Neural crest cell (in vitro differentiated cells): ENCODE measurements at regions not wholly inside any gene's neighbourhood (a gene's known extent, or its start where the extent isn't known, plus 50 kb on each side); places are given as distances from the start of the nearest gene placed in this dataset.

Experiments used
- DNase-seq: peaks from one replicate; pipeline ENCODE4 v3.0.0; 2021; ENCODE audit warnings: low read depth, mixed read lengths, low spot score
- H3K27ac Mint-ChIP-seq: one replicate; pipeline ENCODE4 v1.8.0; 2021; ENCODE audit warnings: mild to moderate bottlenecking, mixed read lengths; ENCODE audit not compliant: unreplicated experiment
- H3K27me3 Mint-ChIP-seq: 2 replicates; pipeline ENCODE4 v1.8.0; 2021; ENCODE audit warnings: low read depth, mild to moderate bottlenecking, mixed read lengths
- H3K36me3 Mint-ChIP-seq: 2 replicates; pipeline ENCODE4 v1.8.0; 2021; ENCODE audit warnings: low read depth, mild to moderate bottlenecking, mixed read lengths
- H3K4me1 Mint-ChIP-seq: 2 replicates; pipeline ENCODE4 v1.8.0; 2021; ENCODE audit warnings: mixed read lengths
- H3K4me3 Mint-ChIP-seq: one replicate; pipeline ENCODE4 v1.8.0; 2021; ENCODE audit warnings: mild to moderate bottlenecking, mixed read lengths
- H3K9me3 Mint-ChIP-seq: 2 replicates; pipeline ENCODE4 v1.8.0; 2021; ENCODE audit warnings: mixed read lengths
- TF ChIP-seq, protein P1 (sequence below): fragments of 200-600 bp; sonication (generic); conservative IDR thresholded peaks from 2 replicates; pipeline ENCODE4 v1.5.0; 2021; ENCODE audit warnings: antibody characterized with exemption, mild to moderate bottlenecking

DNA sequence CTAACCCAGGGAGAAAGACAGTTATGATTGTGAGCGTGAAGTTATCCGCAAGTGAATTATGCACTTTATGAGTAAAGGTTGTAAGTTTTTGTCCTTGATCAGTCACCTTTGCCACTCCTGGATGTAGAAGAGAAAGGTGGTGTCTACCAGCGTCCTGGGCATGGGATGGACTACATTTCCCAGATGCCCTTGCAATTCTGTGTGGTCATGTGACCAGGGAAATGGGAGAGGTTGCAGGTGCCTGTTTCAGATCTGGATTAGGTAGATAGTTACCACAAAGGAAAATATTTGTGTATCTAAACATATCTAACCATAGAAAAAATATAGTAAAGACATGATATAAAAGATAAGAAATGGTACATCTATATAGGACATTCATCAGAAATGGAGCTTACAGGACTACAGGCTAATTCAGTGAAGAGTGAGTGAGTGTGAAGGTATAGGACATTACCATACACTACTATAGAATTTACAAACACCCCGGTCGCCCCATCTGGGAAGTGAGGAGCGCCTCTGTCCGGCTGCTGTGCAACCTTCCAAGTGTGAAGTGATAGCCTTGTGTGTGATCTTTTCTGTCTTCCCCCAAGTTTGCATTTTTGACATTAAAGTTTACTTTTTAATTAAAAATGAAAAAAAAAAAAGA lies 51.6 kb upstream of the CACNA1A start:
- no peak for DNase-seq
- Mint-ChIP-seq H3K4me1 (no peaks in the 10 kb centered on the region), H3K36me3 (no peaks in the 10 kb centered on the region), H3K27me3 (peaks cover 69% of the 10 kb centered on the region), H3K4me3 (no peak overlapping the region), H3K9me3 (no peaks in the 10 kb centered on the region), H3K27ac (no peak overlapping the region)
- TF ChIP-seq, protein P1, sequence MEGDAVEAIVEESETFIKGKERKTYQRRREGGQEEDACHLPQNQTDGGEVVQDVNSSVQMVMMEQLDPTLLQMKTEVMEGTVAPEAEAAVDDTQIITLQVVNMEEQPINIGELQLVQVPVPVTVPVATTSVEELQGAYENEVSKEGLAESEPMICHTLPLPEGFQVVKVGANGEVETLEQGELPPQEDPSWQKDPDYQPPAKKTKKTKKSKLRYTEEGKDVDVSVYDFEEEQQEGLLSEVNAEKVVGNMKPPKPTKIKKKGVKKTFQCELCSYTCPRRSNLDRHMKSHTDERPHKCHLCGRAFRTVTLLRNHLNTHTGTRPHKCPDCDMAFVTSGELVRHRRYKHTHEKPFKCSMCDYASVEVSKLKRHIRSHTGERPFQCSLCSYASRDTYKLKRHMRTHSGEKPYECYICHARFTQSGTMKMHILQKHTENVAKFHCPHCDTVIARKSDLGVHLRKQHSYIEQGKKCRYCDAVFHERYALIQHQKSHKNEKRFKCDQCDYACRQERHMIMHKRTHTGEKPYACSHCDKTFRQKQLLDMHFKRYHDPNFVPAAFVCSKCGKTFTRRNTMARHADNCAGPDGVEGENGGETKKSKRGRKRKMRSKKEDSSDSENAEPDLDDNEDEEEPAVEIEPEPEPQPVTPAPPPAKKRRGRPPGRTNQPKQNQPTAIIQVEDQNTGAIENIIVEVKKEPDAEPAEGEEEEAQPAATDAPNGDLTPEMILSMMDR = no peak

DNA sequence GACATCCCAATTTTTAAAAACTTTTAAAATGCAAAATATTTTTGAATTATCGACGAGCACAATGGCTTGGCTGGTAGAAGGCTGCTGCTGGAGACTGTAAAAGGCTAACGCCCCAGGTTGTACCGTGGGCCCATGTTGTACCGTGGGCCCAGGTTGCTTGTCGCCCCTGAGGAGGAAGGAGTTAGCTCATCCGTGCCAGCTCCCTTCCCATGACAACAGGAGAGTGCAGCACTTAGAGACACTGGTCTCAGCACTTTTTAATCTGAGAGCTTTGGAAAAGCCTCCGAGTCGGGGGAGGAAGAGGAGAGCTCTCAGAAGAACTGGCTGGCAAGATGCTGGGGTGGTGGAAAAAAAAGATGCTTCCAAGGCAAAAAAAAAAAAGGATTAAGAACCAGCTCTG lies 50.3 kb upstream of the CACNA1A start:
- H3K27ac Mint-ChIP-seq = no peak overlapping the region
- no peak overlapping the region for H3K4me3 Mint-ChIP-seq
- TF ChIP-seq, protein P1 = no peak
- H3K4me1 Mint-ChIP-seq = no peaks in the 10 kb centered on the region
- no peaks in the 10 kb centered on the region for H3K36me3 Mint-ChIP-seq
- H3K27me3 Mint-ChIP-seq = peaks cover 74% of the 10 kb centered on the region
- no peaks in the 10 kb centered on the region for H3K9me3 Mint-ChIP-seq
- no peak for DNase-seq
